HEK293 (cell line): ENCODE measurements at regions not wholly inside any gene's neighbourhood (a gene's known extent, or its start where the extent isn't known, plus 50 kb on each side); places are given as distances from the start of the nearest gene placed in this dataset.

Experiments
- CTCF ChIA-PET: fragments of 350-600 bp; formaldehyde crosslinking; extraction: SDS; loops from one replicate; lab custom pipeline; 2021; ENCODE audit warnings: antibody characterized with exemption; lab: Yijun Ruan, JAX
- POLR2A ChIA-PET: fragments of 300-600 bp; formaldehyde crosslinking; extraction: SDS; loops from one replicate; lab custom pipeline; 2020; ENCODE audit warnings: antibody characterized with exemption, inconsistent platforms; lab: Yijun Ruan, JAX
- H3K27ac ChIP-seq: fragments of 200-500 bp; sonication (Bioruptor generic); 2 replicates; pipeline ENCODE4 v1.5.1; 2014; ENCODE audit warnings: low read depth, low read length, control low read depth, inconsistent platforms; ENCODE audit errors: extremely low read depth
- H3K36me3 ChIP-seq, 2 experiments: fragments of 200-500 bp in 1 of 2; sonication (Bioruptor generic) in 1 of 2; 1 replicate in 1 of 2; 2 replicates in 1 of 2; pipeline ENCODE4 v1.5.1; 2014 to 2017; ENCODE audit warnings: inconsistent platforms in 2 of 2, low read length in 2 of 2; ENCODE audit not compliant: control insufficient read depth in 2 of 2, insufficient read depth in 1 of 2
- H3K4me1 ChIP-seq: fragments of 200-500 bp; sonication (Bioruptor generic); 2 replicates; pipeline ENCODE4 v1.5.1; 2014; ENCODE audit warnings: mild to moderate bottlenecking, low read length, inconsistent platforms; ENCODE audit not compliant: control insufficient read depth, insufficient read depth
- H3K4me3 ChIP-seq: 2 replicates; pipeline ENCODE4 v1.5.1; 2011; ENCODE audit warnings: low read depth, mild to moderate bottlenecking, control low read depth, low read length, moderate library complexity
- H3K9me3 ChIP-seq: fragments of 200-500 bp; sonication (Bioruptor generic); 2 replicates; pipeline ENCODE4 v1.5.1; 2014; ENCODE audit warnings: low read depth, low read length, inconsistent platforms; ENCODE audit not compliant: control insufficient read depth, insufficient read depth
- HOXA7 ChIP-seq: sonication (generic); formaldehyde crosslinking; IDR thresholded peaks from 2 replicates; pipeline ENCODE4 v1.8.1; 2022; ENCODE audit warnings: missing genetic modification reagents, borderline replicate concordance
- IKZF3 ChIP-seq: fragments of 450-650 bp; IDR thresholded peaks from 2 replicates; pipeline ENCODE4 v1.5.0; 2018; ENCODE audit warnings: missing biosample characterization, mild to moderate bottlenecking, missing genetic modification characterization, moderate library complexity
- PRDM10 ChIP-seq: fragments of 450-650 bp; formaldehyde crosslinking; IDR thresholded peaks from 2 replicates; pipeline ENCODE4 v1.5.1; 2016; ENCODE audit warnings: missing biosample characterization, missing genetic modification characterization
- REPIN1 ChIP-seq: fragments of 450-650 bp; formaldehyde crosslinking; IDR thresholded peaks from 2 replicates; pipeline ENCODE4 v1.5.1; 2017; ENCODE audit warnings: missing biosample characterization, missing genetic modification characterization, low read depth
- WT1 ChIP-seq: fragments of 450-650 bp; formaldehyde crosslinking; IDR thresholded peaks from 2 replicates; pipeline ENCODE4 v1.5.1; 2016; ENCODE audit warnings: missing biosample characterization, missing genetic modification characterization
- ZFP41 ChIP-seq: fragments of 450-650 bp; formaldehyde crosslinking; IDR thresholded peaks from 2 replicates; pipeline ENCODE4 v1.5.1; 2016; ENCODE audit warnings: missing biosample characterization, missing genetic modification characterization, borderline replicate concordance
- ZIC2 ChIP-seq: fragments of 450-650 bp; formaldehyde crosslinking; IDR thresholded peaks from 2 replicates; pipeline ENCODE4 v1.5.1; 2016; ENCODE audit warnings: missing biosample characterization, missing genetic modification characterization
- ZNF138 ChIP-seq: fragments of 450-650 bp; formaldehyde crosslinking; IDR thresholded peaks from 2 replicates; pipeline ENCODE4 v1.5.1; 2016; ENCODE audit warnings: missing biosample characterization, missing genetic modification characterization, borderline replicate concordance
- ZNF16 ChIP-seq: fragments of 450-650 bp; formaldehyde crosslinking; IDR thresholded peaks from 2 replicates; pipeline ENCODE4 v1.5.1; 2016; ENCODE audit warnings: low read depth, missing biosample characterization, missing genetic modification characterization
- ZNF214 ChIP-seq: fragments of 450-650 bp; formaldehyde crosslinking; IDR thresholded peaks from 2 replicates; pipeline ENCODE4 v1.5.1; 2017; ENCODE audit warnings: missing biosample characterization, mild to moderate bottlenecking, missing genetic modification characterization, borderline replicate concordance
- ZNF24 ChIP-seq: fragments of 450-650 bp; formaldehyde crosslinking; IDR thresholded peaks from 2 replicates; pipeline ENCODE4 v1.5.1; 2016; ENCODE audit warnings: missing biosample characterization, missing genetic modification characterization
- ZNF391 ChIP-seq: fragments of 450-650 bp; formaldehyde crosslinking; IDR thresholded peaks from 2 replicates; pipeline ENCODE4 v1.5.1; 2016; ENCODE audit warnings: low read depth, missing biosample characterization, missing genetic modification characterization, borderline replicate concordance
- ZNF670 ChIP-seq: fragments of 450-650 bp; formaldehyde crosslinking; IDR thresholded peaks from 2 replicates; pipeline ENCODE4 v1.5.1; 2016; ENCODE audit warnings: missing biosample characterization, missing genetic modification characterization, low read depth
- ZNF677 ChIP-seq: fragments of 450-650 bp; IDR thresholded peaks from 2 replicates; pipeline ENCODE4 v1.5.0; 2018; ENCODE audit warnings: missing biosample characterization, mild to moderate bottlenecking, missing genetic modification characterization, moderate library complexity
- ZNF777 ChIP-seq: fragments of 450-650 bp; formaldehyde crosslinking; IDR thresholded peaks from 2 replicates; pipeline ENCODE4 v1.5.1; 2017; ENCODE audit warnings: missing biosample characterization, missing genetic modification characterization, borderline replicate concordance
- ZSCAN16 ChIP-seq: fragments of 450-650 bp; formaldehyde crosslinking; IDR thresholded peaks from 2 replicates; pipeline ENCODE4 v1.5.1; 2016; ENCODE audit warnings: missing biosample characterization, missing genetic modification characterization
- TF ChIP-seq, protein P1 (sequence below): fragments of 450-650 bp; formaldehyde crosslinking; IDR thresholded peaks from 2 replicates; pipeline ENCODE4 v1.5.1; 2017; ENCODE audit warnings: missing biosample characterization, missing genetic modification characterization

DNA sequence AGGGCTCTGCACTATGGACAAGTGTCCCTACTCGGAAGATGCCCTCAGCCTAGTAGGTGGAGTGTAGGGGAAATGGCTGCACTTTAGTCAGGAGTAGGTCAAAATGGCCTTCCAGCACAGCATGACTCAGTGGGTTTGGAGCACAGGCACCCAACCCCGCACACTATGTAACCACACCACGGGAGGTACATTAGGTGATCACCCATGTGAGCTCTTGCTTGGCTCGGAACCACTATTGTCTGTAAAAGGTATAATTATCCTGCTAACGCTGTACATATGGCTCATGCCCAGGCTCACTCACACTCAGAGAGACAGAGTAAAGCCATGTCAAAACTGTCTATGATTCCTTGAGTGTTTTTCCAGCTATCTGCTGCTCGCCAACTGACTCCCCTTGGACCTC, 156.9 kb upstream of the DACH1 start:
- Histone ChIP-seq H3K36me3 (no peaks in the 10 kb centered on the region), H3K4me3 (no peak overlapping the region), H3K4me1 (no peaks in the 10 kb centered on the region), H3K27ac (no peak overlapping the region), H3K9me3 (no peaks in the 10 kb centered on the region)
- CTCF ChIA-PET = interaction anchor here (0.5 to 0.6 kb wide), 2 partner anchors 44 to 135 kb away, joined by 3 to 4 read pairs; no protein-coding TSS in a partner anchor
- POLR2A ChIA-PET = no interaction called here
- TF ChIP-seq ZNF677 (tag by site-specific recombination) = no peak
- 0 out of 2 replicates have a peak, but pooled peaks have one; percentile 10 for TF ChIP-seq ZIC2
- TF ChIP-seq ZNF777 (tag by site-specific recombination) = no peak

GRCh38 chr13:72005455-72005854, 138.5 kb upstream of the DACH1 start:
- Histone ChIP-seq H3K27ac (no peak overlapping the region), H3K36me3 (no peaks in the 10 kb centered on the region), H3K9me3 (no peaks in the 10 kb centered on the region), H3K4me1 (no peaks in the 10 kb centered on the region), H3K4me3 (no peak overlapping the region)
- ChIA-PET POLR2A (no interaction called here), CTCF (no interaction called here)
- TF ChIP-seq IKZF3 (tag by site-specific recombination) = no peak
- TF ChIP-seq REPIN1 (tag by site-specific recombination) = no peak
- TF ChIP-seq ZNF24 (tag by site-specific recombination) = no peak
- TF ChIP-seq, protein P1, sequence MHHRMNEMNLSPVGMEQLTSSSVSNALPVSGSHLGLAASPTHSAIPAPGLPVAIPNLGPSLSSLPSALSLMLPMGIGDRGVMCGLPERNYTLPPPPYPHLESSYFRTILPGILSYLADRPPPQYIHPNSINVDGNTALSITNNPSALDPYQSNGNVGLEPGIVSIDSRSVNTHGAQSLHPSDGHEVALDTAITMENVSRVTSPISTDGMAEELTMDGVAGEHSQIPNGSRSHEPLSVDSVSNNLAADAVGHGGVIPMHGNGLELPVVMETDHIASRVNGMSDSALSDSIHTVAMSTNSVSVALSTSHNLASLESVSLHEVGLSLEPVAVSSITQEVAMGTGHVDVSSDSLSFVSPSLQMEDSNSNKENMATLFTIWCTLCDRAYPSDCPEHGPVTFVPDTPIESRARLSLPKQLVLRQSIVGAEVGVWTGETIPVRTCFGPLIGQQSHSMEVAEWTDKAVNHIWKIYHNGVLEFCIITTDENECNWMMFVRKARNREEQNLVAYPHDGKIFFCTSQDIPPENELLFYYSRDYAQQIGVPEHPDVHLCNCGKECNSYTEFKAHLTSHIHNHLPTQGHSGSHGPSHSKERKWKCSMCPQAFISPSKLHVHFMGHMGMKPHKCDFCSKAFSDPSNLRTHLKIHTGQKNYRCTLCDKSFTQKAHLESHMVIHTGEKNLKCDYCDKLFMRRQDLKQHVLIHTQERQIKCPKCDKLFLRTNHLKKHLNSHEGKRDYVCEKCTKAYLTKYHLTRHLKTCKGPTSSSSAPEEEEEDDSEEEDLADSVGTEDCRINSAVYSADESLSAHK = no peak
- no peak for TF ChIP-seq ZNF214 (tag by site-specific recombination)
- TF ChIP-seq ZSCAN16 (tag by site-specific recombination) = no peak
- no peak for TF ChIP-seq ZNF391 (tag by site-specific recombination)
- TF ChIP-seq WT1 (tag by site-specific recombination) = no peak
- no peak for TF ChIP-seq ZNF670
- TF ChIP-seq ZFP41 (tag by site-specific recombination) = no peak
- no peak for TF ChIP-seq ZNF16 (tag by site-specific recombination)
- TF ChIP-seq PRDM10 (tag by site-specific recombination) = no peak
- no peak for TF ChIP-seq HOXA7 (CRISPR knock-in tag)
- no peak for TF ChIP-seq ZNF138 (tag by site-specific recombination)
